Neural crest cell (in vitro differentiated cells): ENCODE measurements at regions not wholly inside any gene's neighbourhood (a gene's known extent, or its start where the extent isn't known, plus 50 kb on each side); places are given as distances from the start of the nearest gene placed in this dataset.

ENCODE experiments used
- DNase-seq: peaks from one replicate; pipeline ENCODE4 v3.0.0; 2021; ENCODE audit warnings: low read depth, mixed read lengths, low spot score
- H3K27ac Mint-ChIP-seq: one replicate; pipeline ENCODE4 v1.8.0; 2021; ENCODE audit warnings: mild to moderate bottlenecking, mixed read lengths; ENCODE audit not compliant: unreplicated experiment
- H3K27me3 Mint-ChIP-seq: 2 replicates; pipeline ENCODE4 v1.8.0; 2021; ENCODE audit warnings: low read depth, mild to moderate bottlenecking, mixed read lengths
- H3K36me3 Mint-ChIP-seq: 2 replicates; pipeline ENCODE4 v1.8.0; 2021; ENCODE audit warnings: low read depth, mild to moderate bottlenecking, mixed read lengths
- H3K4me1 Mint-ChIP-seq: 2 replicates; pipeline ENCODE4 v1.8.0; 2021; ENCODE audit warnings: mixed read lengths
- H3K4me3 Mint-ChIP-seq: one replicate; pipeline ENCODE4 v1.8.0; 2021; ENCODE audit warnings: mild to moderate bottlenecking, mixed read lengths
- H3K9me3 Mint-ChIP-seq: 2 replicates; pipeline ENCODE4 v1.8.0; 2021; ENCODE audit warnings: mixed read lengths
- TF ChIP-seq, protein P1 (sequence below): fragments of 200-600 bp; sonication (generic); conservative IDR thresholded peaks from 2 replicates; pipeline ENCODE4 v1.5.0; 2021; ENCODE audit warnings: antibody characterized with exemption, mild to moderate bottlenecking

DNA sequence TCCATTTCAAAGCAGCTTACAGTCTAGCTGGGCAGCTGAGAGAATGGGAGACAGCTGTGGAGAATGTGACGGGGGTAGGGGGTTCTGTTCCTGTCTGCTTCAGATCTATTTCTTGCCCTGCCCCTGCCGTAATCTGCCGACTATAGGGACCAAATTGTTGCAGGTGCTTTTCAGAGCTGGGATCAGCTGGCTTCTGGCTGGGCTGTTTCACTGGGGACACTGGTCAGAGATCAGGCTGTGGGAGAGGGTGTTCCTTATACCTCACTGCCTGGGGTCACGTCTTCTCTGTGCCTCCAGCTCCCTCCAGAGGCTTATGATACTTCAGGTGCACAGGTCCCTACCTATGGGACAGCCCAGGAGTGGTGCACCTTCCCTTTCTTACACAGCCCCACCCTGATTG lies 514.9 kb upstream of the GOT2 start:
- no peaks in the 10 kb centered on the region for H3K9me3 Mint-ChIP-seq
- H3K36me3 Mint-ChIP-seq, result no peaks in the 10 kb centered on the region
- no peak overlapping the region for H3K4me3 Mint-ChIP-seq
- no peaks in the 10 kb centered on the region for H3K4me1 Mint-ChIP-seq
- no peak overlapping the region for H3K27ac Mint-ChIP-seq
- TF ChIP-seq, protein P1, sequence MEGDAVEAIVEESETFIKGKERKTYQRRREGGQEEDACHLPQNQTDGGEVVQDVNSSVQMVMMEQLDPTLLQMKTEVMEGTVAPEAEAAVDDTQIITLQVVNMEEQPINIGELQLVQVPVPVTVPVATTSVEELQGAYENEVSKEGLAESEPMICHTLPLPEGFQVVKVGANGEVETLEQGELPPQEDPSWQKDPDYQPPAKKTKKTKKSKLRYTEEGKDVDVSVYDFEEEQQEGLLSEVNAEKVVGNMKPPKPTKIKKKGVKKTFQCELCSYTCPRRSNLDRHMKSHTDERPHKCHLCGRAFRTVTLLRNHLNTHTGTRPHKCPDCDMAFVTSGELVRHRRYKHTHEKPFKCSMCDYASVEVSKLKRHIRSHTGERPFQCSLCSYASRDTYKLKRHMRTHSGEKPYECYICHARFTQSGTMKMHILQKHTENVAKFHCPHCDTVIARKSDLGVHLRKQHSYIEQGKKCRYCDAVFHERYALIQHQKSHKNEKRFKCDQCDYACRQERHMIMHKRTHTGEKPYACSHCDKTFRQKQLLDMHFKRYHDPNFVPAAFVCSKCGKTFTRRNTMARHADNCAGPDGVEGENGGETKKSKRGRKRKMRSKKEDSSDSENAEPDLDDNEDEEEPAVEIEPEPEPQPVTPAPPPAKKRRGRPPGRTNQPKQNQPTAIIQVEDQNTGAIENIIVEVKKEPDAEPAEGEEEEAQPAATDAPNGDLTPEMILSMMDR, result no peak
- H3K27me3 Mint-ChIP-seq, result no peaks in the 10 kb centered on the region
- DNase-seq, result no peak

DNA sequence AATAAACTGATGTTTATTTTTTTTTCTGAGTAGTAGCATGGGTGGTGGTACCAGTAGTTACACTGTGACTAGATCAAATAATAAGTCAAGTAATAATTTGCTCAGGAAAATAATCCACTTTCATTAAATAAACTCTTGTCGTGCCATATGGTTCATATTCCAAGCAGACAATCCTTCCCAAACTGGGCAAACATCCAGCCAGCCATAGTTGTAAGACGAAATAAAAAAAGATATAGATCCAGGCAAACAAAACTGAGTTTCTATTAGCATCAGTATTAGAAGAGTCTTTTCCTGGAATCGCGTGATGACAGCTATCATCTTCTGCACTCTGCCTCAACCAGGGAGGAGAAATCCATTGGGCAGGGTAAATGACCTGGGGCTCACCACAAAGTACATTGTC lies 508.4 kb upstream of the GOT2 start:
- no peak for DNase-seq
- Mint-ChIP-seq H3K4me1 (no peaks in the 10 kb centered on the region), H3K4me3 (no peak overlapping the region), H3K27me3 (peaks cover 3% of the 10 kb centered on the region), H3K36me3 (no peaks in the 10 kb centered on the region), H3K9me3 (no peaks in the 10 kb centered on the region), H3K27ac (no peak overlapping the region)
- TF ChIP-seq, protein P1, result no peak

DNA sequence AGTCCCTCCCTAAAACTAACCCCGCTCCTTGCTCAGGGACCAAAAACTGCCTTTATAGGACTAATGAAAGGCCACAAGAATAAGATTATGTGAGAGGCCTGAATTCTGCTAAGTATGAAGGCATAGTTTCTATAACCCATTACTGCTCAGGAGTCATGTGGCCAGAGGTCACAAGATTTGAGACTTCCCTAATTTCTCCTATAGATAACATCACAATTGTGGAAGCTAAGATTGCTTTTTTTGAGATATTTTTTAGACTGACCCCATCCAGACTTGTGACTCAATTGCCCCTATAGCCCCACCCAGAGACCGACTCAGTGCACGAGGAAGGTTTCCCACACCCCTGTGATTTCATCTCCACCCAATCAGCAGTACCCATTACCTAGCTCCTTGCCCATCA lies 504.1 kb upstream of the GOT2 start:
- no peaks in the 10 kb centered on the region for H3K4me1 Mint-ChIP-seq
- DNase-seq, result no peak
- no peaks in the 10 kb centered on the region for H3K9me3 Mint-ChIP-seq
- H3K4me3 Mint-ChIP-seq, result no peak overlapping the region
- H3K27ac Mint-ChIP-seq, result no peak overlapping the region
- peaks cover 3% of the 10 kb centered on the region for H3K27me3 Mint-ChIP-seq
- TF ChIP-seq, protein P1, result no peak
- no peaks in the 10 kb centered on the region for H3K36me3 Mint-ChIP-seq

DNA sequence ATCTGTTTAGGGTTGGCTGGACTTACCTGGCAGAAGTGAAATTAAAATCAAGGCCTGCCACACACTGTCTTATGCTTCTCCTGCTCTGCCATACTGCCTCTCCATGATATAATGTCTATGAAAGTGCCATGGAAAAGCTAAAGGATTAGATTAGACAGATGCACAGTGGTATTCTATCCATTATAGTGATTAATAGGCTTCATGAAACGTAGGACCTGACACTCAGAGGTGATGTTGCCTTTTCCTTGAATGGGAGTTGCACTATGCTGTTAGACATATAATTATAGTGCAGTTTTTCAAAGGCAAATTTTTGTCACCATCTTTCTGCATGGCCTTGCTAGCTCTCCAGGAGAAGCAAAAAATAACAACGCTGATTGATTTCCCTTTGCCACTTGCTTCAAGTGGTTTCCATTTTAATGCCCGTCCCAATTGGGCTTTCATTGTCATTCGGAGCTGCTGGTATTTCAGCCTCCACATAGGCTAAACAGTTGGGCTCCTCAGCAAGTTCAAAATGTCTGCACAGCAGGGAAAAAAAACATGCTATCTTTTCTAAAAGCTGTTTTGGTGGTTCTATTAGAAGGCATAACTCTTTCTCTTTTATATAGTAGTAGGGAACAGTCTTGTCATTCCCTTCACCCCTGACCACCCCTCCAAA lies 502.8 kb upstream of the GOT2 start:
- Mint-ChIP-seq H3K9me3 (no peaks in the 10 kb centered on the region), H3K36me3 (no peaks in the 10 kb centered on the region), H3K4me1 (no peaks in the 10 kb centered on the region), H3K27me3 (peaks cover 3% of the 10 kb centered on the region), H3K27ac (no peak overlapping the region), H3K4me3 (no peak overlapping the region)
- DNase-seq, result no peak
- TF ChIP-seq, protein P1, result no peak

DNA sequence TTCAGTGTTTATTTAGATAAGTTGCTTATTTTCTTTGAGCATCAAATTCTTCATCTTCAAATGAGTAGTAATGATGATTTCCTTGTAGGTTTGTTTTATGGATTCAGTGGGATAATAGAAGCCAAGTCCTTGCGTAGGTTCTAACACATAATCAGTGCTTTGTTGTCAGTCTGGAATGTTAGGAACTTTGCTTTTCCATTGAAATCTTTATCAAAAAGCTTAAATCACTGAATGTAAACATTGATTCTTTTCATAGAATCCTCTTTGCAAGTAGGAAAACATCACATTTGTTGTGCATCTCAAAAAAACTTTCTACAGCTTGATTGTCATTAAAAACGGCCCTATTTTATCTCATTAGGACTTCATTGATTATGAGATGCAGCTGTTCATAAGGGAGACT lies 490.3 kb upstream of the GOT2 start:
- Mint-ChIP-seq H3K27me3 (no peaks in the 10 kb centered on the region), H3K9me3 (no peaks in the 10 kb centered on the region), H3K27ac (no peak overlapping the region), H3K36me3 (no peaks in the 10 kb centered on the region), H3K4me1 (peaks cover 25% of the 10 kb centered on the region), H3K4me3 (no peak overlapping the region)
- TF ChIP-seq, protein P1, result no peak
- no peak for DNase-seq

DNA sequence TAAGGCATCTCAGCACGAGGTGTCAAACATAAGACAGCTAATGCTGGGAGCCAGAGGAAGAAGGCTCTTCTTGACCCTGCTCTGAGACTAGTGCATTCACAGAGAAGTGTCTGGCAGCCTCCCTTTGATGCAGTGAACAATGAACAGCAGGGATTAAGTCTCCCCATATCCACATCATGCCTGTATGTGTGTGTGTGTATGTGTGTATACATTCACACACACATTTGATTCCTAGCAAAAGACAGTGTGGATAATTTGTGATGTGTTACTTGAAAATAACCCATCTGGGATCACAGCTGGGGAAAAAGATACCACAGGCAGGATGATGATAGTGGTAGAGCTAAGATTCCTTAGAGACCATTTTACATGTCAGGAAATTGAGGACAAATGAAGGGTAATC lies 485.9 kb upstream of the GOT2 start:
- TF ChIP-seq, protein P1, result no peak
- no peak for DNase-seq
- Mint-ChIP-seq H3K4me1 (peaks cover 25% of the 10 kb centered on the region), H3K36me3 (no peaks in the 10 kb centered on the region), H3K27me3 (no peaks in the 10 kb centered on the region), H3K9me3 (peaks cover 3% of the 10 kb centered on the region), H3K27ac (no peak overlapping the region), H3K4me3 (no peak overlapping the region)
